ENCODE measurements at regions not wholly inside any gene's neighbourhood (a gene's known extent, or its start where the extent isn't known, plus 50 kb on each side); places are given as distances from the start of the nearest gene placed in this dataset.

- H3K27ac ChIP-seq, result no peak overlapping the region
- no peak for TF ChIP-seq ZFX (IDR thresholded peaks at IDR 0.05; ENCODE audit: borderline replicate concordance)
- TF ChIP-seq CTCF (IDR thresholded peaks at IDR 0.05), result no peak
These were observed 195.0 kb downstream of the FBXO4 start for GRCh38 chr5:42120070-42120469.

GRCh38 chr5:42121401-42121800 lies 196.3 kb downstream of the FBXO4 start:
- TF ChIP-seq ZFX (IDR thresholded peaks at IDR 0.05; ENCODE audit: borderline replicate concordance) (no peak), CTCF (IDR thresholded peaks at IDR 0.05) (no peak)

GRCh38 chr5:42131081-42131480 lies 206.0 kb downstream of the FBXO4 start:
- no peak overlapping the region for H3K27ac ChIP-seq
- TF ChIP-seq CTCF (IDR thresholded peaks at IDR 0.05) (no peak), ZFX (IDR thresholded peaks at IDR 0.05; ENCODE audit: borderline replicate concordance) (no peak)

More at GRCh38 chr5:42121401-42121800, 196.3 kb downstream of the FBXO4 start:
- H3K27ac ChIP-seq, result no peak overlapping the region

- TF ChIP-seq CTCF (IDR thresholded peaks at IDR 0.05), result no peak
- no peak for TF ChIP-seq ZFX (IDR thresholded peaks at IDR 0.05; ENCODE audit: borderline replicate concordance)
- no peak overlapping the region for H3K27ac ChIP-seq
These were observed 218.3 kb downstream of the FBXO4 start for GRCh38 chr5:42143361-42143760.

- no peak overlapping the region for H3K27ac ChIP-seq
- no peak for TF ChIP-seq ZFX (IDR thresholded peaks at IDR 0.05; ENCODE audit: borderline replicate concordance)
- no peak for TF ChIP-seq CTCF (IDR thresholded peaks at IDR 0.05)
These were observed 223.7 kb downstream of the FBXO4 start for GRCh38 chr5:42148813-42149212.

GRCh38 chr5:42157215-42157614 lies 232.1 kb downstream of the FBXO4 start:
- H3K27ac ChIP-seq, result no peak overlapping the region
- TF ChIP-seq CTCF (IDR thresholded peaks at IDR 0.05) (no peak), ZFX (IDR thresholded peaks at IDR 0.05; ENCODE audit: borderline replicate concordance) (no peak)

GRCh38 chr5:42163083-42163482 lies 238.0 kb downstream of the FBXO4 start:
- no peak overlapping the region for H3K27ac ChIP-seq
- TF ChIP-seq CTCF (IDR thresholded peaks at IDR 0.05), result no peak
- TF ChIP-seq ZFX (IDR thresholded peaks at IDR 0.05; ENCODE audit: borderline replicate concordance), result no peak
